ENCODE measurements at regions not wholly inside any gene's neighbourhood (a gene's known extent, or its start where the extent isn't known, plus 50 kb on each side); places are given as distances from the start of the nearest gene placed in this dataset.
"Not testable (repeated sequence)": the region's sequence is repeated elsewhere in the genome, so short reads cannot be mapped to it uniquely, and the experiment has no call there.

GRCh38 chr9:66781240-66781639 is 119.3 kb upstream of the ZNF658 start:
- H3K4me3 Mint-ChIP-seq; ATAC-seq; H3K4me1 Mint-ChIP-seq (ENCODE audit: low read depth); H3K36me3 Mint-ChIP-seq (ENCODE audit: low read depth); H3K9me3 Mint-ChIP-seq (ENCODE audit: insufficient read depth); H3K27ac Mint-ChIP-seq; H3K27me3 Mint-ChIP-seq (ENCODE audit: low read depth); CTCF ChIA-PET; POLR2A ChIA-PET; DNase-seq: not testable (repeated sequence)

GRCh38 chr9:66782010-66782409 is 118.5 kb upstream of the ZNF658 start:
- H3K27me3 Mint-ChIP-seq (ENCODE audit: low read depth): not testable (repeated sequence)

DNA sequence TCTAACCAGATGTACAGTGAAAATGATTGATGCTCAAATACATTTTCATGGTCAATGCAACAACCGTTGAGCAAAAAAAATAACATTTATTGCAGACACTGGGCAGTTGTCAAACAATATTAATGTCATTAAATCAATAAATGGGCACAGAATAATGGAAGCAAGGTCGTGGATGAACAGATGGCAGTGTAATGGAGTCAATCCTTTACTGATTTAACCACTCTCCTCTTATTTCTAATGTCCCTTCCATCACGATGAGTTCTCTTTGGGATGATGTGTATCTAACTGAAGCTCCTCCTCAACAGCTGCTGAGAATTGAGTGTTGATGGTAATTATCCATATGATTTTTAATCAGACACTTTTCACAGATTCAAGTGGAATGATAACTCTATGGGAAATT is 114.9 kb upstream of the ZNF658 start:
- H3K4me1 Mint-ChIP-seq (ENCODE audit: low read depth); H3K27me3 Mint-ChIP-seq (ENCODE audit: low read depth); CTCF ChIA-PET; H3K27ac Mint-ChIP-seq; H3K9me3 Mint-ChIP-seq (ENCODE audit: insufficient read depth); H3K4me3 Mint-ChIP-seq; ATAC-seq; H3K36me3 Mint-ChIP-seq (ENCODE audit: low read depth); POLR2A ChIA-PET; DNase-seq: not testable (repeated sequence)

More at GRCh38 chr9:66782010-66782409, 118.5 kb upstream of the ZNF658 start:
- H3K27ac Mint-ChIP-seq; H3K4me1 Mint-ChIP-seq (ENCODE audit: low read depth); CTCF ChIA-PET; H3K9me3 Mint-ChIP-seq (ENCODE audit: insufficient read depth); ATAC-seq; POLR2A ChIA-PET; H3K4me3 Mint-ChIP-seq; H3K36me3 Mint-ChIP-seq (ENCODE audit: low read depth); DNase-seq: not testable (repeated sequence)

GRCh38 chr9:66791092-66791750 is 109.3 kb upstream of the ZNF658 start:
- CTCF ChIA-PET; DNase-seq; ATAC-seq; H3K9me3 Mint-ChIP-seq (ENCODE audit: insufficient read depth); H3K4me1 Mint-ChIP-seq (ENCODE audit: low read depth); H3K27ac Mint-ChIP-seq; H3K27me3 Mint-ChIP-seq (ENCODE audit: low read depth); POLR2A ChIA-PET; H3K4me3 Mint-ChIP-seq; H3K36me3 Mint-ChIP-seq (ENCODE audit: low read depth): not testable (repeated sequence)

DNA sequence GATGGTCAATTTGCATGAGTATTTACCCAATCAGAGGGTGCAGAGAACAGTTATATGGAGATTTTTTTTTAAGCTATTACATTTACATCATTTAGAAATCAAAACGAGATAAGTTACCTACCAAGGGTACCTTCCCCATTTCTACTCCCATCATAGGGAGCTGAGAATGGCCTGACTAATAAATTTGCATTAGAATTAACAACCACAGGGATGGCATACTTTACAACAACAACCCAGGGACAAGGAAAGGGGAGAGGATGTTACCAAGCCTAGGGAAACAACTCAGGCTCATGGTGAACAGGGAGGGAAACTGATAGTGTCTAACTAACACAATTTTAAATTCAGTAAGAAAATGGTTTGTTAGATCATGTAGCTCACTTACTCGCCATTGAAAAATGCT is 105.8 kb upstream of the ZNF658 start:
- H3K27ac Mint-ChIP-seq; H3K27me3 Mint-ChIP-seq (ENCODE audit: low read depth); H3K4me1 Mint-ChIP-seq (ENCODE audit: low read depth); POLR2A ChIA-PET; ATAC-seq; CTCF ChIA-PET; H3K4me3 Mint-ChIP-seq; DNase-seq; H3K36me3 Mint-ChIP-seq (ENCODE audit: low read depth); H3K9me3 Mint-ChIP-seq (ENCODE audit: insufficient read depth): not testable (repeated sequence)

DNA sequence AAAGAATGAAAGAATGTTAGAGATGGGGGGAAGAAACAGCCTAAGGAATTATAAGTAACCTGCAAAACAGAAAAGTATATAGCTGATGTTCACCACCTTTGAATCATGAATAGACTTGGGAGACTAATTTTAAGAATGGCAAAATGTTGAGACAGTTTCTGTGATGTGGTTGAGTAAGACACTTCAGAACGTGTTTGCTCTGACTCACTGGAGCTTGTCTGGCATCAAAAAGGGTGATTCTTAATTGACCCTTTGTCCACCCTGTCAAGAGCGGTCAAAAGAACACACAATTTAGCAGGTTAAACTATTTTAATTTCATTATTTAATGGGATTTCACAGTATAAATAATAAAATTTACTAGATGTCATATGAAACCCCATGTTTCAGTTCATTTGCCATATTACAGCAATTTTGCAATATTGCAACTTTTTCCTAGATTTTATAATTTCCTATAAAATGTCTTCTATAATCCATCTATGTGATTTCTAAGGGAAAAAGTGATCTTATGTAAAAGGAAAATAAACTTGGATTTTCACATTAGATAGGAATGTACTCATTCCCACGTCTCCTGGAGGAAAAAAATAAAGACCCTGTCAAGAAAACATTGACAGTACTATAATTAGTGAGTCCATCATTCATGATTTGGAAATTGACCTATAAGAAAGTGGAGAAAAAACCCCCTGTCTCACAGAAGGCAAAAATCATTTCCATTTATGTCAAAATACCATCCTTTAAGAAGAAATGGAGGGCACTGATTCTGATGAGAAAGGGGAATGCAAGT is 104.6 kb upstream of the ZNF658 start:
- DNase-seq; H3K4me1 Mint-ChIP-seq (ENCODE audit: low read depth); H3K9me3 Mint-ChIP-seq (ENCODE audit: insufficient read depth); H3K4me3 Mint-ChIP-seq; ATAC-seq; CTCF ChIA-PET; POLR2A ChIA-PET; H3K27ac Mint-ChIP-seq; H3K27me3 Mint-ChIP-seq (ENCODE audit: low read depth); H3K36me3 Mint-ChIP-seq (ENCODE audit: low read depth): not testable (repeated sequence)

- H3K36me3 Mint-ChIP-seq (ENCODE audit: low read depth); H3K4me3 Mint-ChIP-seq; ATAC-seq; H3K9me3 Mint-ChIP-seq (ENCODE audit: insufficient read depth); H3K4me1 Mint-ChIP-seq (ENCODE audit: low read depth); H3K27ac Mint-ChIP-seq; CTCF ChIA-PET; POLR2A ChIA-PET; H3K27me3 Mint-ChIP-seq (ENCODE audit: low read depth); DNase-seq: not testable (repeated sequence)
These were observed 102.5 kb upstream of the ZNF658 start for GRCh38 chr9:66797905-66798616.

GRCh38 chr9:66803619-66804018 is 96.9 kb upstream of the ZNF658 start:
- H3K4me3 Mint-ChIP-seq; H3K36me3 Mint-ChIP-seq (ENCODE audit: low read depth); H3K4me1 Mint-ChIP-seq (ENCODE audit: low read depth); H3K27ac Mint-ChIP-seq; DNase-seq; H3K9me3 Mint-ChIP-seq (ENCODE audit: insufficient read depth); POLR2A ChIA-PET; ATAC-seq; CTCF ChIA-PET; H3K27me3 Mint-ChIP-seq (ENCODE audit: low read depth): not testable (repeated sequence)

DNA sequence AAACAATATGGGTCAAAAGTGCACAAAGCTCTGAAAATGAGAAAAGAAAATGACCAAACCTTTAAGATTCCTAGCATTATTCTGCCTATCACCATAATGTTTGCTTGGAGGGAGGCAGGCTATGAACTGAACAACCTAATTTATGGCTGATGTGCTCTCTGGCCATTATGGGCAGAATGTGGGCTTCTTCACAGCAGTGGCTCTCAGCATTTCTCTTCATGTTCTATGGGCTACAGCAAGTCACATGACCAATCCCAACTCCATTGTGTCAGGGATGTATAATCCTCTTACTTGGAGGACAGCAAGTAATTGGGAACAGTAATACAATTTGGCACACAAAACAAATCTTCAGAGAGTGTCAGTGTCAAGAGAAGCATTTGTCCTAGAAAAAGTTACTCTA is 90.3 kb upstream of the ZNF658 start:
- CTCF ChIA-PET; DNase-seq; H3K27me3 Mint-ChIP-seq (ENCODE audit: low read depth): not testable (repeated sequence)

GRCh38 chr9:66812367-66812766 is 88.2 kb upstream of the ZNF658 start:
- CTCF ChIA-PET; POLR2A ChIA-PET; H3K4me3 Mint-ChIP-seq; H3K27ac Mint-ChIP-seq; H3K27me3 Mint-ChIP-seq (ENCODE audit: low read depth); H3K9me3 Mint-ChIP-seq (ENCODE audit: insufficient read depth); ATAC-seq; H3K36me3 Mint-ChIP-seq (ENCODE audit: low read depth); H3K4me1 Mint-ChIP-seq (ENCODE audit: low read depth); DNase-seq: not testable (repeated sequence)

More for the DNA sequence above, 90.3 kb upstream of the ZNF658 start:
- POLR2A ChIA-PET; H3K27ac Mint-ChIP-seq; H3K4me3 Mint-ChIP-seq; H3K36me3 Mint-ChIP-seq (ENCODE audit: low read depth); H3K9me3 Mint-ChIP-seq (ENCODE audit: insufficient read depth); H3K4me1 Mint-ChIP-seq (ENCODE audit: low read depth); ATAC-seq: not testable (repeated sequence)

DNA sequence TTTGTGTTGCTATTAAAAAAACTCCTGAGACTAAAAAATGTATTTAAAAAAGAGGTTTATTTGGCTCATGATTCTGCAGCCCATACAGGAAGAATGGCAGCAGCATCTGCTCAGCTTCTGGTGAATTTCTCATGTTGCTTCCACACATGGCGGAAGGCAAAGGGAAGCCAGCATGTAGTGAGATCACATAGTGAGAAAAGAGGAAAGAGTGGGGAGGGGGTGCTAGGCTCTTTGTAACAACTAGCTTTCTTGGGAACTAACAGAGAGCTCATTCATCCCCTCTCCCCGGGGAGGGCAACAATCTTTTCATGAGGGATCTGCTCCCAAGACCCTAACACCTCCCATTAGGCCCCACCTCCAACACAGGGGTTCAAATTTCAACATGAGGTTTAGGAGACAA is 87.6 kb upstream of the ZNF658 start:
- ATAC-seq; H3K4me3 Mint-ChIP-seq; H3K27me3 Mint-ChIP-seq (ENCODE audit: low read depth); H3K9me3 Mint-ChIP-seq (ENCODE audit: insufficient read depth); H3K4me1 Mint-ChIP-seq (ENCODE audit: low read depth); H3K36me3 Mint-ChIP-seq (ENCODE audit: low read depth); CTCF ChIA-PET; POLR2A ChIA-PET; H3K27ac Mint-ChIP-seq; DNase-seq: not testable (repeated sequence)

- DNase-seq; ATAC-seq; H3K27me3 Mint-ChIP-seq (ENCODE audit: low read depth); CTCF ChIA-PET; H3K27ac Mint-ChIP-seq; H3K4me1 Mint-ChIP-seq (ENCODE audit: low read depth); H3K9me3 Mint-ChIP-seq (ENCODE audit: insufficient read depth); H3K4me3 Mint-ChIP-seq; POLR2A ChIA-PET; H3K36me3 Mint-ChIP-seq (ENCODE audit: low read depth): not testable (repeated sequence)
These were observed 86.5 kb upstream of the ZNF658 start for GRCh38 chr9:66814038-66814437.
